CD4-positive, alpha-beta T cell treated with Interleukin-2 at 100 ng/mL for 4 hours (primary cell): ENCODE measurements at regions not wholly inside any gene's neighbourhood (a gene's known extent, or its start where the extent isn't known, plus 50 kb on each side); places are given as distances from the start of the nearest gene placed in this dataset.

Experiments
- DNase-seq: peaks from one replicate; pipeline ENCODE4 v3.0.0-alpha.2; 2020; ENCODE audit warnings: low spot score

- no peak for DNase-seq
These were observed 477.7 kb downstream of the IGSF11 start for GRCh38 chr3:118556983-118557382.

- DNase-seq: no peak
These were observed 477.1 kb downstream of the IGSF11 start for GRCh38 chr3:118557513-118557912.

GRCh38 chr3:118559286-118559685 is 475.4 kb downstream of the IGSF11 start:
- no peak for DNase-seq

GRCh38 chr3:118564800-118565199 is 469.8 kb downstream of the IGSF11 start:
- DNase-seq: no peak

GRCh38 chr3:118573912-118574311 is 460.7 kb downstream of the IGSF11 start:
- no peak for DNase-seq

- DNase-seq: no peak
These were observed 457.4 kb downstream of the IGSF11 start for GRCh38 chr3:118577055-118577777.

- DNase-seq: no peak
These were observed 456.1 kb downstream of the IGSF11 start for GRCh38 chr3:118578559-118578958.

- no peak for DNase-seq
These were observed 447.5 kb downstream of the IGSF11 start for GRCh38 chr3:118587037-118587741.

- no peak for DNase-seq
These were observed 446.8 kb downstream of the IGSF11 start for GRCh38 chr3:118587847-118588246.

- DNase-seq: no peak
These were observed 441.4 kb downstream of the IGSF11 start for GRCh38 chr3:118593277-118593670.

GRCh38 chr3:118597184-118597583 is 437.5 kb downstream of the IGSF11 start:
- no peak for DNase-seq

GRCh38 chr3:118607915-118608820 is 426.5 kb downstream of the IGSF11 start:
- DNase-seq: no peak

- no peak for DNase-seq
These were observed 416.2 kb downstream of the IGSF11 start for GRCh38 chr3:118618247-118619040.

GRCh38 chr3:118626453-118626852 is 408.2 kb downstream of the IGSF11 start:
- DNase-seq: no peak

- no peak for DNase-seq
These were observed 405.8 kb downstream of the IGSF11 start for GRCh38 chr3:118628704-118629341.

- DNase-seq: no peak
These were observed 404.8 kb downstream of the IGSF11 start for GRCh38 chr3:118629821-118630220.

GRCh38 chr3:118635711-118636110 is 398.9 kb downstream of the IGSF11 start:
- DNase-seq: no peak

GRCh38 chr3:118636841-118637240 is 397.8 kb downstream of the IGSF11 start:
- DNase-seq: no peak

GRCh38 chr3:118637846-118638245 is 396.8 kb downstream of the IGSF11 start:
- DNase-seq: no peak

- no peak for DNase-seq
These were observed 393.0 kb downstream of the IGSF11 start for GRCh38 chr3:118641608-118642007.

GRCh38 chr3:118671192-118671591 is 363.5 kb downstream of the IGSF11 start:
- DNase-seq: no peak
